ENCODE measurements at regions not wholly inside any gene's neighbourhood (a gene's known extent, or its start where the extent isn't known, plus 50 kb on each side); places are given as distances from the start of the nearest gene placed in this dataset.

- TF ChIP-seq POLR2A (IDR thresholded peaks at IDR 0.05; ENCODE audit: low read depth, low read length) = no peak
- no peak for TF ChIP-seq POLR2AphosphoS5 (IDR thresholded peaks at IDR 0.05; ENCODE audit: low read depth, low read length)
- TF ChIP-seq TAF1 (IDR thresholded peaks at IDR 0.05; ENCODE audit: borderline replicate concordance, low read depth, low read length) = no peak
Measured at GRCh38 chr16:9627427-9627826, 536.0 kb downstream of the HAPSTR1 start.

Measured in GM12892 (cell line).